GM10248 (cell line): ENCODE measurements at regions not wholly inside any gene's neighbourhood (a gene's known extent, or its start where the extent isn't known, plus 50 kb on each side); places are given as distances from the start of the nearest gene placed in this dataset.

ENCODE experiments used
- CTCF ChIA-PET: fragments of 300-600 bp; sonication (Branson Sonifier 250); formaldehyde crosslinking; extraction: SDS; loops from one replicate; lab custom pipeline; 2021; ENCODE audit warnings: antibody characterized with exemption; lab: Yijun Ruan, JAX
- POLR2A ChIA-PET: fragments of 350-650 bp; sonication (Branson Sonifier 250); formaldehyde crosslinking; extraction: SDS; loops from one replicate; lab custom pipeline; 2020; ENCODE audit warnings: antibody characterized with exemption; lab: Yijun Ruan, JAX
- DNase-seq: peaks from one replicate; pipeline ENCODE4 v3.0.0; 2012; ENCODE audit errors: extremely low spot score
- CTCF ChIP-seq: IDR thresholded peaks from 2 replicates; pipeline ENCODE4 v1.5.1; 2012; ENCODE audit warnings: mild to moderate bottlenecking, low read depth; ENCODE audit errors: extremely low read depth, missing control alignments, control extremely low read depth

GRCh38 chr3:159131376-159131775 lies 329.5 kb downstream of the MFSD1 start:
- DNase-seq = no peak
- CTCF ChIA-PET = interaction anchor here (0.7 to 4.8 kb wide), 11 partner anchors 11 to 672 kb away, joined by 3 to 39 read pairs (median 3); no protein-coding TSS in a partner anchor
- no peak for TF ChIP-seq CTCF
- POLR2A ChIA-PET = no interaction called here

GRCh38 chr3:159137949-159138348 lies 336.1 kb downstream of the MFSD1 start:
- no peak for DNase-seq
- ChIA-PET POLR2A (no interaction called here), CTCF (no interaction called here)
- TF ChIP-seq CTCF = no peak

GRCh38 chr3:159139326-159139725 lies 337.5 kb downstream of the MFSD1 start:
- ChIA-PET POLR2A (no interaction called here), CTCF (no interaction called here)
- no peak for TF ChIP-seq CTCF
- no peak for DNase-seq

DNA sequence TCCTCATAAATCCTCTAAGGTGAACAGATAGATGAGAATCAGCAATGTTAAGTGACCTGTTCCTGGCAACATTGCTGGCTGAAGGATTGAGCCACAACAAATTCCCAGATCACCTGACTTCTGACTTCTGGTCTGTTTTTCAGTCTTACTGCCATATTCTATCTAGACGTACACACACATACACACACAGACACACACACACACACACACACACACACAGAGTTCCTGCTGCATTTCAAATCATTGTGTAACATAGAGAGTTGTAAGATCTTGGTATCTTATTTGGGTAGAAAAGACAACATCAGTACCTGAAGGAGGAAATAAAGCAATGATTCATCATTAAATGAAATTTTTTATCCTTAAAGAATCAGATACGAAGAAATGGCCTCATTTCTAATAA lies 342.6 kb downstream of the MFSD1 start:
- ChIA-PET CTCF (interaction anchor here (1.8 kb wide), 1 partner anchor 10 kb away, joined by 5 read pairs; no protein-coding TSS in a partner anchor), POLR2A (no interaction called here)
- no peak for DNase-seq
- no peak for TF ChIP-seq CTCF

GRCh38 chr3:159144891-159145290 lies 343.0 kb downstream of the MFSD1 start:
- CTCF ChIA-PET = interaction anchor here (1.1 to 1.8 kb wide), 2 partner anchors 11 to 21 kb away, joined by 3 to 5 read pairs; no protein-coding TSS in a partner anchor
- POLR2A ChIA-PET = no interaction called here
- DNase-seq = no peak
- TF ChIP-seq CTCF = no peak

DNA sequence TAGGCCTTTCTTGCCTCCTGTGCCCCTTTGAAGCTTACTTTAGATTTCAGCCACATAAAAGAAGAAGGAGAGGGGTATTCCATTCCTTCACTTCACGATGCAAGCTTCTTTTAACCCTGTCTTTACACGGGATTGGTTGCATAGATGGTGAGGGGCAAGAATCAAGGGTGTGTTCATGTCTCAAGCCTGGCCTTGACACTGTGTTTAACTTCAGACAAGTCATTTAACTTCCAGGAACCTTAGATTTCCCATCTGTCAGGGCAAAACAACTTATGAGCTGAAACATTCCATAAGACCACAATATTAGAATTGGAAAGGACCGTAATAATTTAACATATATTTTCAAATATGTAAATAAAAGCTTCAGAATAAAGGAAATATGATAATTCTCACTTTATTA lies 344.5 kb downstream of the MFSD1 start:
- no peak for TF ChIP-seq CTCF
- ChIA-PET CTCF (interaction anchor here (0.9 to 2.1 kb wide), 5 partner anchors 11 to 28 kb away, joined by 3 to 10 read pairs (median 4); no protein-coding TSS in a partner anchor), POLR2A (no interaction called here)
- DNase-seq = no peak
